HS-27A (cell line): ENCODE measurements at regions not wholly inside any gene's neighbourhood (a gene's known extent, or its start where the extent isn't known, plus 50 kb on each side); places are given as distances from the start of the nearest gene placed in this dataset.
A peak's percentile ranks its signal among the peaks of the same experiment; 100 is the strongest.
"Not testable (repeated sequence)": the region's sequence is repeated elsewhere in the genome, so short reads cannot be mapped to it uniquely, and the experiment has no call there.

Source experiments
- DNase-seq: peaks from one replicate; pipeline ENCODE4 v3.0.0-alpha.2; 2012; ENCODE audit warnings: low read depth, missing footprints

DNA sequence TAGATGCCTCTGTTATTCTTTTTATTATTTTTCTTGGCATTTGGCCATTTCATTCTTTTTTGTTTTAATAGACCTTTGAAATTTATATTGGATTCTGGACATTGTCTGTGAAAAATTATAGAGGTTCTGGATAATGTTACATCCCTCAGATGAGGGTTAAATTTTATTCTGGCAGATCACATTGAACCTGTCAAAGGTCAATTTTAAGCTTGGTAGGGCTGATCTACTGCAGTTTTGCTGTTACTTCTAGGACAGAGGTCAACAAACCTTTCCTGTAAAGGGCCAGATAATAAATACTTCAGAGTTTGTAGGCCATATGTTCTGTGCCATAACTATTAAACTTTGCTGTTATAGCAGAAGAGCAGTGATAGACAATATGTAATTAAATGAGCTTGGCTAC, 318.9 kb upstream of the DPPA4 start:
- DNase-seq: no peak

DNA sequence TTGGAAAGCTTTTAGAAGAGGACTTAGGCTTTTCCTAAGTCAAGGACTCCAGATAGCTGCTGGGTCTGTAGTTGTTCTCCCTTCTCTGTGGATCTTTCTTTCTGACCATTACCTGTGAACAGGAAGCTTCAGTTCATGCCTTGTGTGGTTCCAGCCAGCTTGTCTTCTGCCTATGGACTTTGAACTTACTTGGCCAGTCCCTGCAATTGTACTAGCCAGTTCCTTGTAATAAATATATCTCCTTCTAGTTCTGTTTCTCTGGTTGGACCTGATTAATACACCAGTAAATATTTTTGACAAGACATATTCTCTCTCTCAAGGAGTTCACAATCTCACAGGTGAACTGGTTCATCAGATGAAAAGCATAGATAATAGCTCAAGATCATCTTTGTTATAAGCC, 341.3 kb upstream of the DPPA4 start:
- DNase-seq: no peak

DNA sequence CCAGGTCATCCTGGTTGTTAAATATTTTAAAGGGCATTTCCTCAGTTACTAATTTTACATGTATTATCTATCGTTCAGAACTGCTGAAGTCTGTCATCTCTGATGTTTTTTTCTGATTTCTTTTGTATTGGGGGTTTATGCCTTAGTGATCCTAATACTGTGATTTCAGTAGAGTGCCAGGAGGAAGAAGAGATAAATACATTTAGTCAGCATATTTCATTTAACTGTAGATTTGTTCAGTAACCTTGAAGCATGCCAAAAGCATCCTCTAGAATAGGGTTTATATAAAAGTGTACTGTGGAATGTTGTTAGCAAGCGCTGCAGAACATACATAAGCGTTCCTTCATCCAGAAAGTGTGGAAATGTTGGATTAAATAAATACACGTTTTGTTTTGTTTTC, 342.3 kb upstream of the DPPA4 start:
- no peak for DNase-seq

DNA sequence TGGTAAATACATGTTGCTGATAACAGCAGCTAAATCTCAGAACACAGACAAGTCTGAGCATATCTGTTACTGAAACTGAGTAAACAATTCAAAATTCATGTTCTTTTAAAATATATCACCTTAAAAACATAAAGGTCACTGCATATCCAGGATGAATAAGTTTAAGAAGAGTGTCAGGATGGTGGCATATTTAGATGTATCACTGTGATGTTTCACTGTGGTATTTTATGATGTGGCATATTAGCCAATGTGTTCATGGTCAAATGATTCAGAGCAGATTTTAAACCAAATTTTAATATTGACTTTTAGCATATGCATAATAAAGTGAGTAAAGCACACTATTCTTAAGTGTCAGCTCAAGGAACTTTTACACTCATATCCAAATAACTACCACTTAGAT, 346.4 kb upstream of the DPPA4 start:
- no peak for DNase-seq

DNA sequence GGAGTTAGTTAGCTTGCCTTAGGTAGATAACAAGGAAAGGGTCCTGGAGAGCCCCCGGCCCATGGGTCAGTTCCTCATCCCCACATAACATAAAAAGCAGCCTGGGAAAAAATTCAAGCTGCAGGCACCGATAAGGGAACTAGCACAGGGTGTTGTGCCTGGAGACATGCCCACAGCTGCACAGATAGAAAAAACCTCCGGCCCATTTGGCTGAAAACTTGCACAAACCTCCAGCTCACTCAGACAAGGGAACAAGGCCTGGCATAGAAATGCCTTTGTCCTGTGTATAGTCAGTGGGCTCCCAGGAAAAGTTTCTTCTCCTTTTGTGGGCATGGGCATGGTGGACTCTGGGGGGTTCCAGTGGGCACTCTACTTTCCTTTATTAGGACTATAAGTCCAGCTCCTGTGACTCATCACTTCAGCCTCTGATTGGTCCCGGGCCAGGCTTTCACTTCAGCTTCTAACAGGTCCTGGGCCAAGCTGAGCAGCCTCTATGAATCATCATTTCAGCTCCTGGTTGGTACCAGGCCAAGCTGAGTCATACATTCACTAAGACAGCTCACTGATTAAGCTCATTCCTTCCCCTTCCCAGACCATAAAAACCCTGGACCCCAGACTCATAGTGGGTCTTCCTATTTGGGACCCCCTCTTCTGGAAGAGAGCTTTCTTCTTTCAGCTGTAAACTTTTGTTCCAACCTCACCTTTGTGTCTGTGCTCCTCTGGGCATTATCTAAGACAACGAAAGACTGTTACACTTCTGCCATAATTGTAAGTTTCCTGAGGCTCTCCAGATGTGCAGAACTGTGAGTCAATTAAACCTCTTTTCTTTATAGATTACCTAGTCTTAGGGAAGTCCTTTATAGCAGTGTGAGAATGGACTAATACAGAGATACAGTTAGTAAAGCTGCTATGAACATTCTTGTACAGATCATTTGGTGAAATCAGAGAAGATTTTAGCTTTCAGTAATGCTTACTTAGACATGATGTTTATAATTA, 348.0 kb upstream of the DPPA4 start:
- DNase-seq: peak; percentile 98

DNA sequence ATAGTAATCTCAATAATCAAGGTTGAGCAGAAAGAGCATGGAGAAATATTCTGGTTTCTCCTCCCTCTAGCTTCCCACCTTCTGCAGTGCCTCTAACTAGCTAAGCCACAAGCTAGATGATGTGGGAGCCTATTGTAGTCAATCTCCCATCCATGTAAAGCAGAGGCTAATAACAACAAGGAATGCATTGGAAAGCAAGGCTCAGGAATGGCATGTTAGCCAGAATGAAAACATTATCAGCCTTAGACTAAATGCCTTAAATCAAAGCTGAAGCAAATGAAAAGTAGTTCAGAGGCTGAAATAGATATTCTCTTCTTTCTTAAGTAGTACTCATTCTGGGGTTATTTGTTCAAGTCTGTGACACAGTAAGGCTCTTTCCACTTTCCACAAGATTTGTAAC, 350.3 kb upstream of the DPPA4 start:
- DNase-seq: no peak

DNA sequence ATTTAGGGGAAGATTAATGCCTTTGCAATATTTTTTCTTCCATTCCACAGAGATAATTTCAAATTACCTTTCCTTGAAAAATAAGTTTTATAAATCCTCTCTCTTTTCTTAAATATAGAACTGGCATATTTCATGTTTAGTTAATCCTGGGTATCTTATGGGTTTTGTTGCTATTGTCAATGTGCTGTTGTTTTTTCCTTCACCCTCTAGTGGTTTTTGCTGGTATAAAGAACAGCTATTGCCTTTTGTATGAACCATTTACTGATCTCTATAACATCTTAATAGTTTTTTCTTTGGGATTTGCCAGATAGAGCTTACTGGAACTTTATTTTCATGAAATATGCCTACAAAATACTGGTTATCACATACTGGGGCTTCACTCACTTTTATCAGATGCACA, 359.6 kb upstream of the DPPA4 start:
- DNase-seq: no peak

DNA sequence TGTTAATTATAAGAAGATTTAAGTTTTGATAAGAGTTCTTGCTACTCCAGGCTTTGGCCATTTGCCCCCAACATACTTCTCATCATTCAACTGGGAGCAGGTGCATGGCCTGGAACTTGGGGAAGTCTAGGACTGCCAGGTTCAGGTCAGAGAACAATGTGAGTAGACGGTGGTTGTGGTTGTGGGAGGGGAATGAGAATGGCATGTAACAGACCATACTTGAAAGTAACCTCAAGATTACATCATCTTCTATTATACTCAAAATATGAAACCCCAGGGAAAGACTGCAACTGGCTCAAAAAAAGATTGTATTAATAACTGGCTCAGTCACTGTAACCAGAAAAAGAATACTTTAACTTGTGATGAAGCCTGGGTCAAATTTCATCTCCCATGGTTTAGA, 364.9 kb upstream of the DPPA4 start:
- no peak for DNase-seq

DNA sequence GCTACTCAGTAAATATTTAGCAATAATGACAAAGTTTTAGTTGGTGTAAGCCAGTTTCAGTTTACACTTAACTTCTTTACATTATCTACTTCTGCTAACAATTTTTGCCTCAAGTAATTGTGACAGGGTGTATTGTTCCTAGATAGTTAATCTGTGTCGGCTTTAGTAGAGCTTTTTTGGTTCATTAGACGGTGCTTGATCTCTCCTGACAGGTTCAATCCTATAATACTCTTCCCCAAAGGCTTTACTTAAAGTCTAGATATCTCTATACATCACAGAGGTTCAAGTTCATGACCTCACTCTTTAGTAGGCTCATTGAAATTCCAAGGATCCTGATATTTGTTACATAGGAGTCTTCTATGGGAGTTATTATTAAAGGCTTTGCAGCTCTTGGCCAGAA, 365.6 kb upstream of the DPPA4 start:
- no peak for DNase-seq

DNA sequence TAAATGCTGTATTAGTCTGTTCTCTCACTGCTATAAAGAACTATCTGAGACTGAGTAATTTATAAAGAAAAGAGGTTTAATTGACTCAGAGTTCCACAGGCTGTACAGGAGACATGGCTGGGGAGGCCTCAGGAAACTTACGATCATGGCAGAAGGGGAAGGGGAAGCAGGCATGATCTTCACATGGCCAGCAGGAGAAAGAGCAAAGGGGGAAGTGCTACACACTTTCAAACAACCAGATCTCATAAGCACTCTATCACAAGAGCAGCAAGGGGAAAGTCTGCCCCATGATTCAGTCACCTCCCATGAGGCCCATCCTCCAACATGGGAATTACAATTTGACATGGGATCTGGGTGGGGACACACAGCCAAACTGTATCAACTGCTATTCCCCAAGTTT, 367.8 kb upstream of the DPPA4 start:
- not testable (repeated sequence) for DNase-seq

DNA sequence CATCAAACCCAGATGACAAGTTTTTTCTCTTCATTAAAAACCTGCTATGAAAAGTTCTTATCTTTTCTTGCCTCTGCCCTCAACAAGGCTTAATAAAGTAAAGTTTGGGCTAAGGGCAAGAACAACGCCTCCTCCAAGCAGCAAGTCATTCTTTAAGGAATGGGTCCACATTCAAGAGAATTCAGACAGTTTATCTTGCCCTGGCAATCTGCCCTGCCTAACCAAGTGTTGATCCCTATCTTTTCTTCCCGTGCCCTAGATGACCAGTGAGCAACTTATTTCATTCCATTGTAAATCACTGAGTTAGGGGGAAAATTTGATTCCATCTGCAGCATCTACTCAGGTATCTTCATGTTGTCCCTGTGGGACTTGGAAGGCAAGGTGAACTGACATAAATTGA, 370.3 kb upstream of the DPPA4 start:
- DNase-seq: no peak

DNA sequence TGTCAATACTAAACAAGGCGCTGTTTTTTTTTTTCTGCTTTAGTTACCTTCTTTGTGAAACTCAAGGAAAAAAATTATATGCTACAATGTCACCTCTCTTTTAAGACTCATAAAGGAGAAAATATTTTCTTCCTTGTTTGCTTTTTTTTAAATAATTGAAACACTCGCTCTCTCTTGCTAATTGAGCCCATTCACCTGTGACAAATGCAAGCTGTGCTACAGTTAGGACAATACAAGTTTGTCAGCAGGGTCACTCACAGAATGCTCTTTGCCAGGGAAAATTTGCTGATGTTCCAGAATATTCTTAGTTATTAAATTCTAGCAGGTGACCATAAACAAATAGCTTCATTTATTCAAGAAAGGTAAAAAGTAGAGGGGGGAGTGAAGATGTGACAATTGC, 375.9 kb upstream of the DPPA4 start:
- DNase-seq: no peak

DNA sequence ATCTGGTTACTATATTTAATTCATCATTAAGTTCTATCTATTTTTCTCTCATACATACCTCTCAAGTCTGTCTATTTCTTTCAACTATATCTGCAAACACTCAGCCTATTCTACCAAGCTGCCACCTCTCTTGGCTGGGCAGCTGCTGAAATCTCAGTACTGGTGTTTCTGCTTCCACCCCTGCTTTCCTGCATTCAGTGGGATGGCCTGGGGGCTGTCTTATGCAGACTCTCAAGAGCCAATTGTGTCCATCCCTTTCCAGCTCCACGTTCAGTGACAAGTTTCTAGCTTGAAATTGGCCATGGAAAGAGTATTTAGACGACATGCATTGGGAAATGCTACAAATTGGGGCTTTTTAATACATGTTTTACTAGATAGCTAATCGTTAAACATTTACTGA, 378.4 kb upstream of the DPPA4 start:
- no peak for DNase-seq

DNA sequence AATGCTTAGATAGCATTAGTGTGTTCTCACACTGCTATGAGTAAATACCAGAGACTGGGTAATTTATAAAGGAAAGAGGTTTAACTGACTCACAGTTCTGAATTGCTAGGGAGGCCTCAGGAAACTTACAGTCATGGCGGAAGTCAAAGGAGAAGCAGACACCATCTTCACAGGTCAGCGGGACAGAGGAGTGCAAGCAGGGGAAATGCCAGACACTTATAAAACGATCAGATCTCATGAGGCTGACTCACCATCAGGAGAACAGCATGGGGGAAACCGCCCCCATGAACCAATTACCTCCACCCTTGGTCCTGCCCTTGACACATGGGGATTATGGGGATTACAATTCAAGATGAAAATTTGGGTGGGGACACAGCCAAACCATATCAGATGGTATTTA, 381.5 kb upstream of the DPPA4 start:
- DNase-seq: no peak

DNA sequence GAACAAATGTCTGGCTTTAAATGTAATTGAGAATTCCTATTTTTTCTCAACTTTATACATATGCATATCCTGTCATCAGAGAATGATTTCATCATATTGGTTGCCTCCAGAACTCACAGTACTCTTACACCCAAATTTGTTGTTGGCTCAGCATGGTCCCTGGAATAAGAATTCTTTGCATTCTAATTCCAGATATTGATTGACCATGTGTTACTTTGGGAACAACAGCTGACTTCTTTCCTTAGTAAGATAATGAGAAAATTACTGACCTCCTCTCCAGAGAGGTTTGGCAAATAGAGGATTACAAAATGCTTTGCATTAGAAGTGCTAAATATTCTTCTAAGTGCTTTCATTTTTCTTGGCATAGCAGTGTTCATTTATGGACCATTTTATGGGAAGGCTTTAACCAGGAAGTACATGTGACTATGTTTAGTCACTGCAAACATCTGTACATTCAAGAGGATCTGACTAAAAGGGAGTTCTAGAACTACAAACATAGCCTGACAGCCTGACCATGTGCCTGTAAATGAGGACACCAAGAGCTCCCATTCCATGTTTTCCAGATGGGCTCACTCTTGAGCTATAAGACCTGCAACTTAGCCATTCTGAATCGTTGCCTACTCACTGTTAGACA, 391.6 kb upstream of the DPPA4 start:
- DNase-seq: no peak

DNA sequence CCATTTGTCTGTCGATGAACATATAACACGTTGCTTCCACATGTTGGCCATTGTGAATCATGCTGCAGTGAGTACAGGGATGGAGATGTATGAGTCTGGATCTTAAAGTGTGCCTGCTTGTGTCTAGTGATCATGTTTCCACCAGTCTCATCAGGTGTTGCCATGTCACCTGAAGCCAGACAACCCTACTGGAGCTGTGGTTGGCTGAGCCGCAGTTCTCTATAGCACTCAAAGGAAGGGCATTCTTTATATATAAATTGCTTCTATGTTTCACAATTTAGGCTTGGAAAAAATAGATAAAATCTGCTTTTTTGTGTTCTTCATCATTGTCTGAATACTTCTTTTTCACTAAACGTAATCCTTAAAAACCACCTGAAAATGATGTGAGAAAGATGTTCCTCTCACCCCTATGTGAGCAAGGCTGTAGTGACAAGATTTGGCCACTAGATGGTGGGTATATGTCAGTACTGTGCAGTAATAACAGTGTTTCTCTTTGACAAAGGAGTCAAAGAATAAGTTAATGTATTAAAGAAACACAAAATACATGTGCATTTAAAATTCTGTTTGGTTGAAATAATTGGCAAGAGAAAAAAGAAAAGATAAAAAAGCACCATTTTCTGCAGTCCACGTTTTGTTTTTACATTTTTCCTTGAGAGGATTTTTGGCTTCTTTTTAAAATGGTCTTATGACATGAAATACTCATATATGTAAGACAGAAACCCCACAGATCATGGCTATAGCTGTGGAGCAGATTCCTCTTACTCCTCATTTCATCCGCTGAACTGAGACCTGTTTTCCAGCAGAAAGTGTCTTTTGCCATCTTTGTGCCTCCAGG, 394.5 kb upstream of the DPPA4 start:
- peak; percentile 39 for DNase-seq

DNA sequence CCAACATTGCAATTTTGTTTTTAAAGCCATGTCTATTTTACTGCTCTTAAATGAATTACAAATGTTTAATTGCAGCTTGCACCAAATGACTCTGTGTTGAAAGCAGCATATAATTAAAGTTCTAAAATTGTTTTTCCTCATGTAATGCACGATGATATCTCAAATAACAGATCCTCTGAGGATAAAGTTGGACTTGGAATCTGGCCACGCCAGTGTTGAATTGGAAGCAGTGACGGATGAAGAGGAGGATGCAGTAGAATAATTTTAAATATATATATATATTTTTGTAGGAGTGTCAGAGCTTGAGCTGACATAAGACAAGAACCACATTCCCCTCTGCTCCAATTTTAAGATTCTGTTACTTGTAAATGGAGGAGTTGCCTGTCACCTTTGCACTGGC, 406.6 kb upstream of the DPPA4 start:
- no peak for DNase-seq

DNA sequence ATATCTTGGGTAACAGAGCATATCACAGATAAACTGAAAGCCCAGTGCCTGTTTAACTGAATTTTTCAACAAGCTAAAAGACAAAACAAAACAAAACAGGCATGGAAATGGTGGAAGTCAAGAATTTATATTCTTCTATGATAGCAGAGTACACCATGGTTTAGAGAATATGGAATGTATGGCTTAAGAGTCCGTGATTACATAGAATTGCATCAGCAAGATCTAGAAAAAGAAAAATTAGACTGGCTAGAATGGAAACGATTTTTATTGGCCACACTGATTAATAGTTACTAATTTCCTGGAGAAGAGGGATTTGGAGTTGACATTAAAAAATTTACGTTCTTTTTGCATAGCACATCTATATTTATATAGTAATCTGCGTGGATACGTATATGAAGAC, 435.2 kb upstream of the DPPA4 start:
- no peak for DNase-seq

DNA sequence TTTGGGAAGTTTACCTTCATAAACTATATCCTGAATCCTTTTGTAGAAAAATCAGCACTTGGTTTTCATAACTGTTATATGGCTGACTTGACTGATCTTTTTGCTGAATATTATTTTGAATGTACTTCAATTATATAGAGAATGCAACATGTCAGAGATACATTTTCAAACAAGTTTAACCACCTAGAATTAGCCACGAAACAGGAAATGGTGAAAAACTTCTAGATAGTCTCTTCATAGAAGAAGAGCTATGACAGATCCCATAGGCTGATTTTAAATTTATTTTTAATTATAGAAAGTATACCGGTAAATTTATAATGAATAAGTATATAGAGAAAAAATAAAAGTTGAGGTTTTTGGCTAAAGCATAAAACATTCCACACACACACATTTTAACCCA, 436.8 kb upstream of the DPPA4 start:
- DNase-seq: no peak

DNA sequence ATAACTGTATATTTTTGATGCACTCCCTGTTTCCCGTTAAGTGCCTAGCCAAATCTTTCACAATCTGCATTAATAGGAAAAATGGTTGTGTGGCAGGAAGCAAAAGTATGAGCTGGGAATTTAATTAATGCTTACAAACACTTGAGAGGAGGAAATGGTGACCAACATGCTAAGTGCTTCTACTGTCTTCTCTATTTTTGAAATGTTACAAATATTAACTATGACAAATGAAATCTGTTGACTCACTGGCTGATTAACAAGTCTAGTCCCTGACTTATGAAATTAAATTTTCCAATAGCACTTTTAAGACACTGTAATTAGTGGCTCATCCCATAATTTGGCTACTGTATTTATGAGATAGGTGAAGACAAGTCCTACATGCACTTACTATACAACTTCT, 446.9 kb upstream of the DPPA4 start:
- DNase-seq: no peak

DNA sequence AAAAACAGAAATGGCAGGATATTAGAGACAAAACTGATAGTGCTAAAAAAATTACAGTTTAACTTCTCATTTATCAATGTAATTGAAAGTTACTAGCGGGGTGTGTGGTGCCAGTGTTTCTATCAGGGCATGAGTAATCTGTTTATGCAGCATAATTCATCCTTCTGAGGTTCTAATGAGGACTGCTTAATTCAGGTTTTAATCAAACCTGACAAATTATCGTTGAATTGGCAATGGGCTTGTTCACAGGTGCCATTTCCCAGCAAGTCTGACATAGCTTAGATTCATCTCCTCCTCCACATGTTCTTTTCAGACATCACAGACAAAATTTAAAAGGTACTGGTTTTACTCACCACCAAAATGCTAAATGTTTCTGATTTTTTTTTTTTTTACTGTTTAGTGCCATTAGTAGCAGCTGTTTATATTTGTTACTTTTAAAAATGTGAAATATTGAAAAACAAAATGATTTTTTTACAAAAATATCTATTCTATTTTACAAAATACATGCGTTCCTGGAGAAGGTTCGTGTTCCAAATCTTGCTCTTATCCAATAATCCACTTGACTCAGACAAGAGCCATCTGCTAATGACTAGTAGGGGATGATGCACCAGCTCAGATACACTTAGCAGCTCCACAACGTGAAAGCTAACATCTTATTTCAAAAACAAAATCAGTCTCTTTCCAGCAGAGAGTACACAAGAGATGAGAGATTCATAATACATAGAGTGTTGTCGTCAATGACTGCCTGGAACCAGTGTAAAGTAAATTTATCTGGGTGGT, 447.7 kb upstream of the DPPA4 start:
- no peak for DNase-seq

DNA sequence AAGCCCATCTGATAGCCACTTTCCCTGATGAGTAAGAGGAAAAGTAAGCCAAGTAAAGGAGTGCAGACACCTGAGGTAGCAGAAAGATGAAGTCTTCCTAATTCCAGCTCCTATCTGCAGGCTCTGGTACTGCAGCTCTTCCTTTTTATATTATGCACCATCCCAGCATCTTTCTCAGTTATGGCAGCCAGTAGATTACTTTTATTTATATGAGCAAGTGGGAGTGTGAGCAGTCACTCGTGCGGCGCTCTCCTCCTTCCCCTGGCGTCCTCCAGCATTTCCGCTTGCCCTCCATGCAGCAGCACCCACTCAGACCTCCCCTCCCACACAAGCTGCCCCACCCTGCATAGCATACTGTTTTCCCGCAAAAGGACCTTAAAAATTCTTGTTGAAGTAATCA, 465.9 kb upstream of the DPPA4 start:
- no peak for DNase-seq
